Prostate gland (tissue), 2 donors: ENCODE measurements at regions not wholly inside any gene's neighbourhood (a gene's known extent, or its start where the extent isn't known, plus 50 kb on each side); places are given as distances from the start of the nearest gene placed in this dataset.

ENCODE experiments used
- POLR2A ChIP-seq: fragments of 450-650 bp; IDR thresholded peaks from one replicate; pipeline ENCODE4 v1.6.1; 2016; ENCODE audit warnings: antibody characterized with exemption, mild to moderate bottlenecking
- POLR2AphosphoS5 ChIP-seq: sonication (generic); formaldehyde crosslinking; IDR thresholded peaks from one replicate; pipeline ENCODE4 v1.6.1; 2017; ENCODE audit warnings: antibody characterized with exemption
- TF ChIP-seq, protein P1 (sequence below), 4 experiments: fragments of 200-600 bp in 2 of 4; fragments of 450-650 bp in 2 of 4; sonication (generic) in 2 of 4; IDR thresholded peaks; 1 replicate in 3 of 4; 2 replicates in 1 of 4; pipeline ENCODE4 v1.5.1; 2016 to 2019; ENCODE audit warnings: antibody characterized with exemption in 4 of 4, mild to moderate bottlenecking in 2 of 4, moderate library complexity in 2 of 4

GRCh38 chr17:51463353-51463752, 203.0 kb downstream of the UTP18 start:
- TF ChIP-seq, protein P1, sequence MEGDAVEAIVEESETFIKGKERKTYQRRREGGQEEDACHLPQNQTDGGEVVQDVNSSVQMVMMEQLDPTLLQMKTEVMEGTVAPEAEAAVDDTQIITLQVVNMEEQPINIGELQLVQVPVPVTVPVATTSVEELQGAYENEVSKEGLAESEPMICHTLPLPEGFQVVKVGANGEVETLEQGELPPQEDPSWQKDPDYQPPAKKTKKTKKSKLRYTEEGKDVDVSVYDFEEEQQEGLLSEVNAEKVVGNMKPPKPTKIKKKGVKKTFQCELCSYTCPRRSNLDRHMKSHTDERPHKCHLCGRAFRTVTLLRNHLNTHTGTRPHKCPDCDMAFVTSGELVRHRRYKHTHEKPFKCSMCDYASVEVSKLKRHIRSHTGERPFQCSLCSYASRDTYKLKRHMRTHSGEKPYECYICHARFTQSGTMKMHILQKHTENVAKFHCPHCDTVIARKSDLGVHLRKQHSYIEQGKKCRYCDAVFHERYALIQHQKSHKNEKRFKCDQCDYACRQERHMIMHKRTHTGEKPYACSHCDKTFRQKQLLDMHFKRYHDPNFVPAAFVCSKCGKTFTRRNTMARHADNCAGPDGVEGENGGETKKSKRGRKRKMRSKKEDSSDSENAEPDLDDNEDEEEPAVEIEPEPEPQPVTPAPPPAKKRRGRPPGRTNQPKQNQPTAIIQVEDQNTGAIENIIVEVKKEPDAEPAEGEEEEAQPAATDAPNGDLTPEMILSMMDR (IDR thresholded peaks at IDR 0.05) = no peak
- TF ChIP-seq POLR2A = no peak
- TF ChIP-seq POLR2AphosphoS5 = no peak
